Activated naive CD8-positive, alpha-beta T cell treated with anti-CD3 and anti-CD28 coated beads, Interleukin-2, amount 50 U/mL, for 16 hours (primary cell): ENCODE measurements at regions not wholly inside any gene's neighbourhood (a gene's known extent, or its start where the extent isn't known, plus 50 kb on each side); places are given as distances from the start of the nearest gene placed in this dataset.

Experiments used
- DNase-seq: peaks from one replicate; pipeline ENCODE4 v3.0.0-alpha.2; 2020; ENCODE audit warnings: low read depth, low spot score

GRCh38 chr16:86293906-86294305, 216.4 kb upstream of the FOXF1 start:
- no peak for DNase-seq

GRCh38 chr16:86294535-86295196, 215.7 kb upstream of the FOXF1 start:
- no peak for DNase-seq

GRCh38 chr16:86296256-86296655, 214.1 kb upstream of the FOXF1 start:
- DNase-seq, result no peak

GRCh38 chr16:86297391-86297790, 212.9 kb upstream of the FOXF1 start:
- DNase-seq, result no peak

GRCh38 chr16:86297866-86298757, 212.2 kb upstream of the FOXF1 start:
- DNase-seq, result no peak

GRCh38 chr16:86298758-86299134, 211.6 kb upstream of the FOXF1 start:
- DNase-seq, result no peak

- DNase-seq, result no peak
These were observed 210.3 kb upstream of the FOXF1 start for GRCh38 chr16:86299882-86300610.

GRCh38 chr16:86300746-86301481, 209.4 kb upstream of the FOXF1 start:
- DNase-seq, result no peak

- DNase-seq, result no peak
These were observed 207.8 kb upstream of the FOXF1 start for GRCh38 chr16:86302421-86303109.

GRCh38 chr16:86303787-86304678, 206.3 kb upstream of the FOXF1 start:
- DNase-seq, result no peak

GRCh38 chr16:86304868-86305267, 205.5 kb upstream of the FOXF1 start:
- DNase-seq, result no peak

- DNase-seq, result no peak
These were observed 204.9 kb upstream of the FOXF1 start for GRCh38 chr16:86305440-86305839.

GRCh38 chr16:86306011-86306644, 204.2 kb upstream of the FOXF1 start:
- DNase-seq, result no peak

GRCh38 chr16:86306811-86307513, 203.4 kb upstream of the FOXF1 start:
- DNase-seq, result no peak

GRCh38 chr16:86307514-86307903, 202.8 kb upstream of the FOXF1 start:
- DNase-seq, result no peak

- no peak for DNase-seq
These were observed 201.8 kb upstream of the FOXF1 start for GRCh38 chr16:86308514-86308913.

GRCh38 chr16:86313631-86314030, 196.7 kb upstream of the FOXF1 start:
- DNase-seq, result no peak

GRCh38 chr16:86314402-86315025, 195.8 kb upstream of the FOXF1 start:
- no peak for DNase-seq
